PC-3 (cell line): ENCODE measurements at regions not wholly inside any gene's neighbourhood (a gene's known extent, or its start where the extent isn't known, plus 50 kb on each side); places are given as distances from the start of the nearest gene placed in this dataset.

Experiments used
- EZH2phosphoT487 ChIP-seq: fragments of 300-600 bp; sonication (generic); IDR thresholded peaks from 2 replicates; pipeline ENCODE4 v1.6.1; 2018; ENCODE audit warnings: mild to moderate bottlenecking, antibody characterized with exemption, low read length, borderline replicate concordance
- TF ChIP-seq, protein P1 (sequence below): fragments of 300-600 bp; sonication (generic); conservative IDR thresholded peaks from 2 replicates; pipeline ENCODE4 v1.5.1; 2017; ENCODE audit warnings: antibody characterized with exemption, low read depth, mild to moderate bottlenecking, low read length

DNA sequence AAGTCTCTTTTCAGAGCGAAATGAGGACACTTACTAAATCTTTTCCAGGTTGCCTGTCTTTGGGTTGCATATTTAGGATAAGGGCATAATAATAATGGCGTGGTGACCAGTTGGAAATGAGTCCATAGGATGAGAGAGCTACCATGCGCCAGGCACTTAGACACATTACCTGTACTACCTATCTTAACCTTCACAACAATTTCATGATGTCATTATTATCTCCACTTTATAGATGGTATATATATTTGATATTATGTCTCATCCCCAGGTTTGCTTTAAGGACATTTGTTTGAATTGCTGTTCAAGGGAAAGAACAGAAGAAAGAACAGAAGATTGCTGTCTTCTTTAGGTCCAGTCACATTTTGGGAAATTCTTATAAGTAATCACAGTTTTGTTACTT, 182.0 kb upstream of the STARD13 start:
- TF ChIP-seq, protein P1, sequence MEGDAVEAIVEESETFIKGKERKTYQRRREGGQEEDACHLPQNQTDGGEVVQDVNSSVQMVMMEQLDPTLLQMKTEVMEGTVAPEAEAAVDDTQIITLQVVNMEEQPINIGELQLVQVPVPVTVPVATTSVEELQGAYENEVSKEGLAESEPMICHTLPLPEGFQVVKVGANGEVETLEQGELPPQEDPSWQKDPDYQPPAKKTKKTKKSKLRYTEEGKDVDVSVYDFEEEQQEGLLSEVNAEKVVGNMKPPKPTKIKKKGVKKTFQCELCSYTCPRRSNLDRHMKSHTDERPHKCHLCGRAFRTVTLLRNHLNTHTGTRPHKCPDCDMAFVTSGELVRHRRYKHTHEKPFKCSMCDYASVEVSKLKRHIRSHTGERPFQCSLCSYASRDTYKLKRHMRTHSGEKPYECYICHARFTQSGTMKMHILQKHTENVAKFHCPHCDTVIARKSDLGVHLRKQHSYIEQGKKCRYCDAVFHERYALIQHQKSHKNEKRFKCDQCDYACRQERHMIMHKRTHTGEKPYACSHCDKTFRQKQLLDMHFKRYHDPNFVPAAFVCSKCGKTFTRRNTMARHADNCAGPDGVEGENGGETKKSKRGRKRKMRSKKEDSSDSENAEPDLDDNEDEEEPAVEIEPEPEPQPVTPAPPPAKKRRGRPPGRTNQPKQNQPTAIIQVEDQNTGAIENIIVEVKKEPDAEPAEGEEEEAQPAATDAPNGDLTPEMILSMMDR: no peak
- no peak for TF ChIP-seq EZH2phosphoT487
